ENCODE measurements at regions not wholly inside any gene's neighbourhood (a gene's known extent, or its start where the extent isn't known, plus 50 kb on each side); places are given as distances from the start of the nearest gene placed in this dataset.

DNA sequence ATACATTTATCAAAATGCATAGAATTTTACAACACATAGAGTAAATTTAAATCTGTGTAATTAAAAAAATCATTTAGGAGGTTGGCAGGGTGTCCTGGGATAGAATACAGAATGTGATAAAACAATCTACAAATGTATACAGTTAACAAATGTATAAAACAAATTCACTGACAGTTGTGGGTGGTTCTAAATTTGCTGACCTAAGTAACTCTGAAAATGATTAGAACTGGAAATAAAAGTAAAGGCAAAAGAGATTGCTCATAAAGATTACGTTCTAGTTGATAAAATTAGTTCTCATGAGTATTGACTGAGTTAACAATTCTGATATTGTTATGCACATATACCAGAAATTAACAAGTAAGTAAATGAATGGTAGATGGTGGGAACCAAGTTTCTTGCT is 1827.3 kb upstream of the FLRT2 start:
- H3K9me3 ChIP-seq (replicated peaks; ENCODE audit: control insufficient read depth, insufficient read depth, low read length): no peaks in the 10 kb centered on the region
- H3K27me3 ChIP-seq (ENCODE audit: control insufficient read depth in 2 of 2, insufficient read depth in 2 of 2, low read length in 2 of 2): no peaks in the 10 kb centered on the region
- no TSS peak for BruUV-seq (replicated peaks)
- no peaks in the 10 kb centered on the region for H4K20me1 ChIP-seq (replicated peaks; ENCODE audit: control insufficient read depth, extremely low read depth, insufficient read depth, low read length)
- no peaks in the 10 kb centered on the region for H3K9me1 ChIP-seq (replicated peaks; ENCODE audit: control insufficient read depth, extremely low read depth, insufficient read depth, low read length)
- H3K4me2 ChIP-seq (ENCODE audit: insufficient read depth, low read length): no peak overlapping the region
- FAIRE-seq: no peak
- POLR2A ChIA-PET: no interaction called here
- no peak overlapping the region for H3K27ac ChIP-seq (ENCODE audit: insufficient read depth, low read depth, low read length)
- DNase-seq (ENCODE audit: low read depth, low spot score): no peak
- H3K4me3 ChIP-seq (replicated peaks in 1 of 3; ENCODE audit: insufficient read depth in 1 of 3, low read depth in 1 of 3, low read length in 3 of 3): no peak overlapping the region
- dilution Hi-C loops (cut with MboI; ENCODE audit: extremely low pct_ligation_motif_present, low sequenced_read_pairs): no loop called here
- CTCF ChIA-PET: interaction anchor here (0.5 to 1.2 kb wide), 2 partner anchors 20 to 558 kb away, joined by 3 read pairs; no protein-coding TSS in a partner anchor
- H3K36me3 ChIP-seq (ENCODE audit: control insufficient read depth in 2 of 2, extremely low read depth in 1 of 2, insufficient read depth in 2 of 2, low read length in 2 of 2): no peaks in the 10 kb centered on the region
- peaks cover 11% of the 10 kb centered on the region for H3K4me1 ChIP-seq (ENCODE audit: control insufficient read depth, extremely low read depth, insufficient read depth, low read length)
- no peaks in the 10 kb centered on the region for H3K79me2 ChIP-seq (ENCODE audit: control insufficient read depth, insufficient read depth, low read length)
- no peak overlapping the region for H3K9ac ChIP-seq (replicated peaks; ENCODE audit: extremely low read depth, insufficient read depth, low read length)
- intact Hi-C loops (cut with micrococcal nuclease): no loop called here
- H2AFZ ChIP-seq (ENCODE audit: low read depth, low read length): no peak overlapping the region
- TF ChIP-seq EZH2 (IDR thresholded peaks at IDR 0.05; ENCODE audit: borderline replicate concordance, low read depth, low read length, severe bottlenecking) (no peak), MYC (IDR thresholded peaks at IDR 0.05; ENCODE audit: low read depth, low read length) (no peak), FOS (IDR thresholded peaks at IDR 0.05; ENCODE audit: borderline replicate concordance, insufficient read depth, low read length) (no peak)
- TF ChIP-seq, protein P1, sequence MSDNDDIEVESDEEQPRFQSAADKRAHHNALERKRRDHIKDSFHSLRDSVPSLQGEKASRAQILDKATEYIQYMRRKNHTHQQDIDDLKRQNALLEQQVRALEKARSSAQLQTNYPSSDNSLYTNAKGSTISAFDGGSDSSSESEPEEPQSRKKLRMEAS (IDR thresholded peaks at IDR 0.05; ENCODE audit: insufficient read depth, insufficient read length): no peak

DNA sequence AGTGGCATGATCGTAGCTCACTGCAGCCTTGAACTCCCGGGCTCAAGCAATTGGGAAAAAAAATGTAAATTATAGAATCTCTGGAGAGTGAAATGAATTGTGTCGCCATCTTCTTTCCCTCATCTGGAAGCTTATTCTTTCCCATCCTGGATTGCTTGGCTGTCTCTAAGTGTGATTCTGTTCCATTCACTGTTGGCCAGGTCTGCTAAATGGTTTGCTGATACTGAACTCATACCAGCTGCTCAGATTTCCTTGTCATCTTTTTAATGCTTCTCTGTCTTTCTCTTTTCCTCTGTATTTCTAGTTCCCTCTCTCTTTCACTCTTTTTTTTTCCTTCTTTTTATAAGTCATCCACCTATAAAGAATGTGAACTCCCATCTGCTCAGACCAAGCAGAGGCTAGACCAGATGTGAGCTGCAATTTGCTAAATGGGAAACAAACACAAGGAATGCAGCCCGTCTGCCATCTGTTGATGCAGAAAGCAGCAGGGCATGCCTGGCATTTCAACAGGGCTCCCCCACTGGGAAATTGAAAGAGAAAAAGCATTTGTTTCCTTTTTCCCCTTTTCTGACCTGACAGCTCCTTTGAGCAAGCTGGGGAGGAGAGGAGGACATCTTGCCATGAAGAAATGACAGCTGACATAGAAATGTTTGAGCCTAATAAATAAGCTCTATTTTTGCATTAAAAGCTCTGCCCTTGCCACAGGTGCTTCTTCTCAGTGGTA is 1823.6 kb upstream of the FLRT2 start:
- Histone ChIP-seq H3K4me1 (ENCODE audit: control insufficient read depth, extremely low read depth, insufficient read depth, low read length) (peaks cover 11% of the 10 kb centered on the region), H2AFZ (ENCODE audit: low read depth, low read length) (peak overlapping the region; percentile 17), H3K4me3 (replicated peaks in 1 of 3; ENCODE audit: insufficient read depth in 1 of 3, low read depth in 1 of 3, low read length in 3 of 3) (no peak overlapping the region), H3K9me3 (replicated peaks; ENCODE audit: control insufficient read depth, insufficient read depth, low read length) (no peaks in the 10 kb centered on the region), H3K36me3 (ENCODE audit: control insufficient read depth in 2 of 2, extremely low read depth in 1 of 2, insufficient read depth in 2 of 2, low read length in 2 of 2) (no peaks in the 10 kb centered on the region), H3K4me2 (ENCODE audit: insufficient read depth, low read length) (peak overlapping the region; percentile 14), H3K27me3 (ENCODE audit: control insufficient read depth in 2 of 2, insufficient read depth in 2 of 2, low read length in 2 of 2) (no peaks in the 10 kb centered on the region), H3K9me1 (replicated peaks; ENCODE audit: control insufficient read depth, extremely low read depth, insufficient read depth, low read length) (no peaks in the 10 kb centered on the region), H3K9ac (replicated peaks; ENCODE audit: extremely low read depth, insufficient read depth, low read length) (peak overlapping the region; percentile 19), H3K27ac (ENCODE audit: insufficient read depth, low read depth, low read length) (peak overlapping the region; percentile 53), H4K20me1 (replicated peaks; ENCODE audit: control insufficient read depth, extremely low read depth, insufficient read depth, low read length) (no peaks in the 10 kb centered on the region), H3K79me2 (ENCODE audit: control insufficient read depth, insufficient read depth, low read length) (no peaks in the 10 kb centered on the region)
- ChIA-PET CTCF (interaction anchor here (1.4 kb wide), 1 partner anchor 40 kb away, joined by 3 read pairs; no protein-coding TSS in a partner anchor), POLR2A (no interaction called here)
- TF ChIP-seq JUN (IDR thresholded peaks at IDR 0.05; ENCODE audit: borderline replicate concordance, insufficient read depth, insufficient read length, low read depth): no peak
- no peak for TF ChIP-seq MYC (IDR thresholded peaks at IDR 0.05; ENCODE audit: low read depth, low read length)
- no peak for TF ChIP-seq EZH2 (IDR thresholded peaks at IDR 0.05; ENCODE audit: borderline replicate concordance, low read depth, low read length, severe bottlenecking)
- intact Hi-C loops (cut with micrococcal nuclease) (no loop called here), dilution Hi-C loops (cut with MboI; ENCODE audit: extremely low pct_ligation_motif_present, low sequenced_read_pairs) (no loop called here)
- DNase-seq (ENCODE audit: low read depth, low spot score) (peak; percentile 45), FAIRE-seq (no peak)
- no TSS peak for BruUV-seq (replicated peaks)
